ENCODE measurements at regions not wholly inside any gene's neighbourhood (a gene's known extent, or its start where the extent isn't known, plus 50 kb on each side); places are given as distances from the start of the nearest gene placed in this dataset.
"Not testable (repeated sequence)": the region's sequence is repeated elsewhere in the genome, so short reads cannot be mapped to it uniquely, and the experiment has no call there.

DNA sequence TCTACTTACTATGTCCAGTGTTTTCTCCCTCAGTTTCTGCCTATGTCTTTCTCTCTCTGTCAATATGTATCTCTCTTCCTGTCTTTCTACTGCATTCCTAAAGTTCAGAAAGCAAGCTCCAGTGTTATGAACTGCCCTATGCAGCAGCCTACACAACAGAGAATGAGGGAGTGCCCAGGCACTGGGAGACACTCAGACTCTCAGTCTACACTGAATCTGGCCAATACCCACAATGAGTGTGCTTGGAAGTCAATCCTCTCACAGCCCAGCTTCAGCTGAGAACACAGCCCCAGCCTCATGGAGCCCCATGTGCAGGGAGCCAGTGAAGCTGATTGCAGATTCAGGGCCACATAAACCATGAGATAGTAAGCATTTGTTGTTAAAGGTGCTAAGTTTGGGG, 128.7 kb downstream of the ALG10 start:
- Histone ChIP-seq H3K4me1 (ENCODE audit: control insufficient read depth in 1 of 2, insufficient read depth in 1 of 2, low read depth in 1 of 2, low read length in 1 of 2) (no peaks in the 10 kb centered on the region), H3K9me3 (no peaks in the 10 kb centered on the region), H3K4me3 (ENCODE audit: low read depth in 1 of 2, low read length in 1 of 2) (no peak overlapping the region), H3K27ac (no peak overlapping the region), H3K36me3 (no peaks in the 10 kb centered on the region), H3K27me3 (no peaks in the 10 kb centered on the region)
- TF ChIP-seq, protein P1, sequence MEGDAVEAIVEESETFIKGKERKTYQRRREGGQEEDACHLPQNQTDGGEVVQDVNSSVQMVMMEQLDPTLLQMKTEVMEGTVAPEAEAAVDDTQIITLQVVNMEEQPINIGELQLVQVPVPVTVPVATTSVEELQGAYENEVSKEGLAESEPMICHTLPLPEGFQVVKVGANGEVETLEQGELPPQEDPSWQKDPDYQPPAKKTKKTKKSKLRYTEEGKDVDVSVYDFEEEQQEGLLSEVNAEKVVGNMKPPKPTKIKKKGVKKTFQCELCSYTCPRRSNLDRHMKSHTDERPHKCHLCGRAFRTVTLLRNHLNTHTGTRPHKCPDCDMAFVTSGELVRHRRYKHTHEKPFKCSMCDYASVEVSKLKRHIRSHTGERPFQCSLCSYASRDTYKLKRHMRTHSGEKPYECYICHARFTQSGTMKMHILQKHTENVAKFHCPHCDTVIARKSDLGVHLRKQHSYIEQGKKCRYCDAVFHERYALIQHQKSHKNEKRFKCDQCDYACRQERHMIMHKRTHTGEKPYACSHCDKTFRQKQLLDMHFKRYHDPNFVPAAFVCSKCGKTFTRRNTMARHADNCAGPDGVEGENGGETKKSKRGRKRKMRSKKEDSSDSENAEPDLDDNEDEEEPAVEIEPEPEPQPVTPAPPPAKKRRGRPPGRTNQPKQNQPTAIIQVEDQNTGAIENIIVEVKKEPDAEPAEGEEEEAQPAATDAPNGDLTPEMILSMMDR (IDR thresholded peaks at IDR 0.05): no peak

DNA sequence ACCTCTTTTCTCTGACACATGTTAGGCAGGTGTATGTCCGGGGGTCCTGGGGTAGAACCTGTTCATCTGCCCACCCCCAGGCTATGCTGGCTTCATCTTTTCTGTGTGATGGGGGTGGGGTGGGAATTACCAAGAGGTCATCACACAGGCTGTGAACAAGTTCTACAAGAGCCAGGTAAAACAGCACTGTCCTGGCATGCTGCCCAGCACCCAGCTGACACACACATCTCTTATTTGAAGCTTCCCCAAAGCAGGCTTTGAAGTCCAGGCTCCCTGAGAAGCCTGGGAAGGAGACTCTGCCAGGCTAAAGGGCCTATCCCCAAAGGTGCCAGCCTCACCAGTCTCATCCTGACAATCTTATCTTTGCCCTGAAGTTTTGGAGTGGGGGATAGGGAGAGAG, 141.1 kb downstream of the ALG10 start:
- H3K9me3 ChIP-seq: no peaks in the 10 kb centered on the region
- no peak overlapping the region for H3K27ac ChIP-seq
- H3K4me1 ChIP-seq (ENCODE audit: control insufficient read depth in 1 of 2, insufficient read depth in 1 of 2, low read depth in 1 of 2, low read length in 1 of 2): no peaks in the 10 kb centered on the region
- H3K36me3 ChIP-seq: no peaks in the 10 kb centered on the region
- H3K4me3 ChIP-seq (ENCODE audit: low read depth in 1 of 2, low read length in 1 of 2): no peak overlapping the region
- H3K27me3 ChIP-seq: no peaks in the 10 kb centered on the region
- TF ChIP-seq, protein P1 (IDR thresholded peaks at IDR 0.05): no peak

DNA sequence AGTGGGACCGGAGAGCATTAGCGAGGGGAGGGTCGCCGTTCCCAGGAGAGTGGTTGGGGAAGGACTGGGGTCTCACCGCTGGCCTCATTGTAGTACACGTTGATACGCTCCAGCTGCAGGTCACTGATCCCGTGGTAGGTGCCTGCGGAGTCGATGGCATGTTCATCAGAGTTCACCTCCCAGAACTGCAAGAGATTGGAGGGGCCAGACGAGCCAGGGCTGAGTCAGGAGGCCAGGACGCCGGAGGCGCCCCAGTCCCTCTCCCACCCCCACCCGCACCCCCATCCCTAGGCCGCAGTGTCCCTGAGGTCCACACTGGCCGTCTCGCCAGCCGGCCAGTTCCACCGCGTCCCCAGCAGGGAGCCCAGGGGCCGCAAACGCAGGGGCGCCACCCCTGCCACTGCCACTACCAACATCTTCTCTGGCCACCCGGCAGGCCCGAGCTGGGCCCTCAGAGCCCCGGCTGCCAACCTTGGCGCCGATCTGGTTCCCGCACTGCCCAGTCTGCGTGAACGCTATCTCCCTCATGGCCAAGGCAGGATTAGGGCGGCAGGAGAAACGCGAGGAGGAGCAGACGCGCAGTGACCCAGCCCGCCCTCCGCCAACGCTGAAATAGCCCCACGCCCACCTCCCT, 144.2 kb downstream of the ALG10 start:
- H3K4me3 ChIP-seq (ENCODE audit: low read depth in 1 of 2, low read length in 1 of 2): no peak overlapping the region
- no peak overlapping the region for H3K27ac ChIP-seq
- H3K9me3 ChIP-seq: no peaks in the 10 kb centered on the region
- no peaks in the 10 kb centered on the region for H3K27me3 ChIP-seq
- H3K4me1 ChIP-seq (ENCODE audit: control insufficient read depth in 1 of 2, insufficient read depth in 1 of 2, low read depth in 1 of 2, low read length in 1 of 2): no peaks in the 10 kb centered on the region
- no peaks in the 10 kb centered on the region for H3K36me3 ChIP-seq
- TF ChIP-seq, protein P1 (IDR thresholded peaks at IDR 0.05): no peak

DNA sequence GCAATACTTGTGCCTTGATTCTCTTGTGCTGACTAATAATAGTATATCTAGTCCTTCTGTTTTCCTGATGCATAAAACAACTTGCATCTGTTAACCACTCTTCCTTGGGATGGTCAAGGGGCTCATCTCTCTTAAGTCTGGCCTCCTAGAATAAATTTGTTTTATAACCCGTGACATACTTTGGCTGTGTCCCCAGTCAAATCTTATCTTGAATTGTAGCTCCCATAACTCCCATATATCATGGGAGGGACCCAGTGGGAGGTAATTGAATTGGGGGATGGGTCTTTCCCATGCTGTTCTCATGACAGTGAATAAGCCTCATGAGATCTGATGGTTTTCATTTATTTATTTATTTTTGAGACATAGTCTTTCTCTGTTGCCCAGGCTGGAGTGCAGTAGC, 146.2 kb downstream of the ALG10 start:
- H3K4me3 ChIP-seq (ENCODE audit: low read depth in 1 of 2, low read length in 1 of 2); H3K9me3 ChIP-seq; H3K4me1 ChIP-seq (ENCODE audit: control insufficient read depth in 1 of 2, insufficient read depth in 1 of 2, low read depth in 1 of 2, low read length in 1 of 2); H3K36me3 ChIP-seq; H3K27me3 ChIP-seq; H3K27ac ChIP-seq: not testable (repeated sequence)

DNA sequence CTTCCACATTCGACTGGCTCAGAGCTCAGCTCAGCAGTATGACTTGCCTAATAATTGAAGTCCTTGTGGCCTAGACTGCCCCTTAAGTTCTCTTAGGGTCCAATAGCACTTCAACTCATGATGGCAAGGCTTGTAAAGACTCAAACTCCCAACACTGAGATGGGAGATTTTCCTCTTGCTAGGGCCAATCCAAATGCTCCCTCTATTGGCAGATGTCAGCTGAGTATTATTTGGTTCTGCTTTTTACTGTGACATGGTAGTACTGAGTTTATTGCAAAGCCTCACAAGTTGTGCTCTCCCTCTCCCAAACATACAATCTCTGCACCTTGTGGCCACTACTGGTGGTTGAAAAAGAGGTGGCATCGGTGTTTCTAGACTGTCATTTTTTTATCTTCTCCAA, 164.2 kb downstream of the ALG10 start:
- Histone ChIP-seq H3K27ac (no peak overlapping the region), H3K27me3 (no peaks in the 10 kb centered on the region), H3K9me3 (no peaks in the 10 kb centered on the region), H3K4me3 (ENCODE audit: low read depth in 1 of 2, low read length in 1 of 2) (no peak overlapping the region), H3K36me3 (no peaks in the 10 kb centered on the region), H3K4me1 (ENCODE audit: control insufficient read depth in 1 of 2, insufficient read depth in 1 of 2, low read depth in 1 of 2, low read length in 1 of 2) (no peaks in the 10 kb centered on the region)
- TF ChIP-seq, protein P1 (IDR thresholded peaks at IDR 0.05): no peak

DNA sequence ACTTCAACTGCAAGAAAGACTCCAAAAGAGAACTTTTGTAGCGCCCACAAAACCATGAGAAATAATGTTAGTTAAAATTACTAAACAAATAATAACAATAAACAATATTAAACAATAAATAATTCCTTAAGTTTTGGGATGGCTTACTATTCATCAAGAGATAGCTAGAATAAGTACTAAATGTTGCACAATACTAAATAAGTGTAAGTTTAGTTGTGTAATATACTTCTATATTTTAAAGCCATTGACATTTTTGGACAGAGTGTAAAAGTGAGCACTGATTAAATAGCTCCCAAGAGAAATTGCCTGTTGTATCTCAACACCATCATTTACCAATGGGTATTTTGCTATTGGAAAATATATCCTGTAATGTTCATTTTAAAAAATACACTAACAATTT, 166.7 kb downstream of the ALG10 start:
- no peak overlapping the region for H3K27ac ChIP-seq
- no peaks in the 10 kb centered on the region for H3K36me3 ChIP-seq
- no peaks in the 10 kb centered on the region for H3K4me1 ChIP-seq (ENCODE audit: control insufficient read depth in 1 of 2, insufficient read depth in 1 of 2, low read depth in 1 of 2, low read length in 1 of 2)
- no peaks in the 10 kb centered on the region for H3K27me3 ChIP-seq
- H3K4me3 ChIP-seq (ENCODE audit: low read depth in 1 of 2, low read length in 1 of 2): no peak overlapping the region
- H3K9me3 ChIP-seq: no peaks in the 10 kb centered on the region
- TF ChIP-seq, protein P1 (IDR thresholded peaks at IDR 0.05): no peak
